A549 (cell line): ENCODE measurements at regions not wholly inside any gene's neighbourhood (a gene's known extent, or its start where the extent isn't known, plus 50 kb on each side); places are given as distances from the start of the nearest gene placed in this dataset.

Source experiments
- ATAC-seq, 2 experiments: fragments of 200-7000 bp in 1 of 2; fragments of >200 bp in 1 of 2; cut with Nextera tagmentation in 1 of 2; cut with Tn5 transposase in 1 of 2; 3 replicates each; pipeline versions ENCODE4 v1.8.0 to v1.9.1; 2018 to 2020; ENCODE audit warnings: mild to moderate bottlenecking in 1 of 2, moderate library complexity in 1 of 2
- CTCF ChIA-PET: fragments of 300-600 bp; sonication (Branson Sonifier 250); formaldehyde crosslinking; extraction: SDS; loops from one replicate; lab custom pipeline; 2021; ENCODE audit warnings: antibody characterized with exemption, inconsistent platforms; lab: Yijun Ruan, JAX
- POLR2A ChIA-PET: fragments of 350-600 bp; formaldehyde crosslinking; extraction: SDS; loops from one replicate; lab custom pipeline; 2021; ENCODE audit warnings: antibody characterized with exemption, inconsistent platforms; lab: Yijun Ruan, JAX
- DNase-seq, 2 experiments: peaks; one replicate each; pipeline versions ENCODE4 v3.0.0 to v3.0.0-alpha.2; 2011 to 2016; ENCODE audit warnings: low read depth in 1 of 2, low spot score in 1 of 2
- FAIRE-seq: peaks from 2 replicates; lab custom pipeline; 2011; peaks lifted over from hg19 to GRCh38; lab: Jason Lieb, UNC
- H3K27ac ChIP-seq, 2 experiments: fragments of >200 bp; sonication (Bioruptor Twin); formaldehyde crosslinking; 3 replicates each; pipeline ENCODE4 v1.5.1; 2016 to 2017
- H3K4me1 ChIP-seq: fragments of >200 bp; sonication (Bioruptor Twin); formaldehyde crosslinking; 3 replicates; pipeline ENCODE4 v1.6.1; 2016
- H3K4me2 ChIP-seq: fragments of >200 bp; sonication (Bioruptor Twin); formaldehyde crosslinking; 3 replicates; pipeline ENCODE4 v1.6.1; 2016
- H3K4me3 ChIP-seq: fragments of >200 bp; sonication (Bioruptor Twin); formaldehyde crosslinking; 3 replicates; pipeline ENCODE4 v1.5.1; 2016
- H3K9me3 ChIP-seq: fragments of >200 bp; sonication (Bioruptor Twin); formaldehyde crosslinking; 3 replicates; pipeline ENCODE4 v1.6.1; 2016
- CEBPB ChIP-seq, 2 experiments: fragments of >200 bp in 1 of 2; sonication (Bioruptor Twin) in 1 of 2; formaldehyde crosslinking in 1 of 2; IDR thresholded peaks; 2 replicates each; pipeline ENCODE4 v1.6.1; 2012 to 2016
- CTCF ChIP-seq: fragments of >200 bp; sonication (Bioruptor Twin); formaldehyde crosslinking; IDR thresholded peaks from 3 replicates; pipeline ENCODE4 v1.5.1; 2016
- E2F6 ChIP-seq: IDR thresholded peaks from 2 replicates; pipeline ENCODE4 v1.6.1; 2012; ENCODE audit warnings: low read depth, borderline replicate concordance
- EHMT2 ChIP-seq: fragments of 200-600 bp; sonication (generic); IDR thresholded peaks from 2 replicates; pipeline ENCODE4 v1.6.1; 2016; ENCODE audit warnings: antibody characterized with exemption, low read depth, mild to moderate bottlenecking, moderate library complexity
- ESRRA ChIP-seq: fragments of 150-350 bp; IDR thresholded peaks from 2 replicates; pipeline ENCODE4 v1.6.1; 2014; ENCODE audit warnings: mild to moderate bottlenecking, low read length, borderline replicate concordance
- FOSB ChIP-seq: fragments of 250-450 bp; sonication (Bioruptor Pico); IDR thresholded peaks from 2 replicates; pipeline ENCODE4 v1.5.0; 2020; ENCODE audit warnings: mild to moderate bottlenecking, moderate library complexity
- FOXS1 ChIP-seq: fragments of 250-450 bp; sonication (Bioruptor Pico); IDR thresholded peaks from 2 replicates; pipeline ENCODE4 v1.5.0; 2020; ENCODE audit warnings: mild to moderate bottlenecking, moderate library complexity
- GATA3 ChIP-seq: IDR thresholded peaks from 2 replicates; pipeline ENCODE4 v1.6.1; 2012; ENCODE audit warnings: borderline replicate concordance
- HES2 ChIP-seq: fragments of >200 bp; sonication (Bioruptor Twin); formaldehyde crosslinking; IDR thresholded peaks from 2 replicates; pipeline ENCODE4 v1.6.1; 2016
- HMGXB4 ChIP-seq: fragments of 250-450 bp; sonication (Bioruptor Pico); IDR thresholded peaks from 2 replicates; pipeline ENCODE4 v1.5.0; 2021; ENCODE audit warnings: mild to moderate bottlenecking, moderate library complexity, borderline replicate concordance
- HOXB13 ChIP-seq: fragments of 250-450 bp; sonication (Bioruptor Pico); IDR thresholded peaks from 2 replicates; pipeline ENCODE4 v1.5.0; 2020; ENCODE audit warnings: low read depth, mild to moderate bottlenecking, moderate library complexity
- JUNB ChIP-seq: fragments of >200 bp; sonication (Bioruptor Twin); formaldehyde crosslinking; IDR thresholded peaks from 2 replicates; pipeline ENCODE4 v1.6.1; 2016
- KDM1A ChIP-seq: fragments of 200-600 bp; sonication (generic); IDR thresholded peaks from 2 replicates; pipeline ENCODE4 v1.6.1; 2016; ENCODE audit warnings: low read depth, mild to moderate bottlenecking
- MAFK ChIP-seq: fragments of 450-650 bp; IDR thresholded peaks from 2 replicates; pipeline ENCODE4 v1.6.1; 2014; ENCODE audit not compliant: partially characterized antibody
- PBX3 ChIP-seq: IDR thresholded peaks from 2 replicates; pipeline ENCODE4 v1.6.1; 2012
- RAD21 ChIP-seq, 2 experiments: fragments of >200 bp in 1 of 2; sonication (Bioruptor Twin) in 1 of 2; formaldehyde crosslinking in 1 of 2; IDR thresholded peaks in 1 of 2; conservative IDR thresholded peaks in 1 of 2; 2 replicates in 1 of 2; 3 replicates in 1 of 2; pipeline ENCODE4 v1.6.1; 2012 to 2018; ENCODE audit warnings: inconsistent platforms in 1 of 2
- REST ChIP-seq: fragments of 200-600 bp; sonication (generic); IDR thresholded peaks from 2 replicates; pipeline ENCODE4 v1.6.1; 2016; ENCODE audit warnings: antibody characterized with exemption, mild to moderate bottlenecking, moderate library complexity
- SREBF2 ChIP-seq: fragments of 450-650 bp; IDR thresholded peaks from 2 replicates; pipeline ENCODE4 v1.6.1; 2014; ENCODE audit warnings: mild to moderate bottlenecking, moderate library complexity
- ZNF302 ChIP-seq: fragments of 250-450 bp; sonication (Bioruptor Pico); IDR thresholded peaks from 2 replicates; pipeline ENCODE4 v1.9.0; 2021; ENCODE audit warnings: inconsistent platforms, mild to moderate bottlenecking, moderate library complexity
- WGBS: methylation state at CpG from one replicate; pipeline ENCODE4 v1.1.6; 2017; ENCODE audit errors: missing lambda C conversion rate; 5-methylcytosine and 5-hydroxymethylcytosine counted together

- CTCF ChIA-PET, result no interaction called here
- ATAC-seq (no peak), DNase-seq (no peak), FAIRE-seq (no peak)
- Histone ChIP-seq H3K4me3 (no peak overlapping the region), H3K4me2 (no peak overlapping the region), H3K9me3 (no peaks in the 10 kb centered on the region), H3K4me1 (no peaks in the 10 kb centered on the region), H3K27ac (no peak overlapping the region)
- 7% methylated on average over 1 of the region's 1 CpG for WGBS
- POLR2A ChIA-PET, result no interaction called here
- TF ChIP-seq HES2 (no peak), CEBPB (IDR thresholded peaks at IDR 0.05) (no peak), RAD21 (conservative IDR thresholded peaks at IDR 0.05 in 1 of 2, IDR thresholded peaks at IDR 0.05 in 1 of 2) (no peak), FOSB (CRISPR knock-in tag) (no peak), ZNF302 (CRISPR knock-in tag) (no peak), FOXS1 (CRISPR knock-in tag) (no peak), ESRRA (no peak), GATA3 (no peak), KDM1A (no peak), REST (no peak), E2F6 (no peak), MAFK (no peak), JUNB (no peak), EHMT2 (no peak), HMGXB4 (no peak), CTCF (no peak), SREBF2 (no peak), HOXB13 (CRISPR knock-in tag) (no peak), PBX3 (no peak)
Observed at GRCh38 chr15:17026633-17027032, 3515.0 kb downstream of the GOLGA6L6 start.
